GM21515 (cell line): ENCODE measurements at regions not wholly inside any gene's neighbourhood (a gene's known extent, or its start where the extent isn't known, plus 50 kb on each side); places are given as distances from the start of the nearest gene placed in this dataset.
"Not testable (repeated sequence)": the region's sequence is repeated elsewhere in the genome, so short reads cannot be mapped to it uniquely, and the experiment has no call there.

ENCODE experiments used
- ATAC-seq: cut with Tn5 transposase; IDR thresholded peaks from one replicate; pipeline ENCODE4 v1.9.1; 2021; ENCODE audit not compliant: unreplicated experiment

GRCh38 chr3:110646055-110646454 is 425.6 kb upstream of the NECTIN3 start:
- no peak for ATAC-seq

DNA sequence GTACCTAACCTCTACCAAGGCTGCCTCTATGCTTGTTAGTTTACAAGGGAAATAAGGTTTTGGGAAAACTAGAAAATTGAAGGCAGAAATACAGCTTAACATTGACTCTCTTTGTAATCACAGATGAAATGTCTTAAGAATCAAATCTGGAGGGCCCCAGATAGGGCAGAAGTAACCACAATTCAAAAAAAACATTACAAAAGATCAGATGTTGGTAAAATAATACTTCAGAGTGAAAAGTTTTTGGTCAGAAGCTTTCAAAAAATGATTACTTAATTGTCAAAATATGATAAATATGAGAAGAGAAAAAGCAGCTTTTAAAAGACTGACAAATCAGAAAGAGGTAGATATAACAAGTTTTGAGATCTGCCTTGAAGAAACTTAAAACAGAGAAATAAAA is 425.1 kb upstream of the NECTIN3 start:
- no peak for ATAC-seq

DNA sequence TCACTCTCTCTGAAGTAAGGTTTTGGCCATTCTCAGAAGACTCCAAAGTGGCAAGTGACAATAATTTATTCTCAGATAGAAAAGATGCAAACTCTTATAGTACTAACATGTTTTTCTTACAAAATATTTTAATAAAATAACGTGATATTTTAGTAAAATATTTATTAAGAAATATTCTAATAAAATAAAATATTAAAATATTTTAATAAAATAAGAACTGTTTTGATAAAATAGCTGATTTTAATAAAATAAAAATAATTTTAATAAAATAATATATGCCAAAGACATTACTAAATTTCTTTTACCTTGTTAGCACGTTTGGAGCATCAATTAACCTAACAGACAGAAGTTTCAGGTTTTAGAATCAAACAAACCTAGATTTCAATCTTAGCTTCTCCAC is 424.0 kb upstream of the NECTIN3 start:
- ATAC-seq, result no peak

DNA sequence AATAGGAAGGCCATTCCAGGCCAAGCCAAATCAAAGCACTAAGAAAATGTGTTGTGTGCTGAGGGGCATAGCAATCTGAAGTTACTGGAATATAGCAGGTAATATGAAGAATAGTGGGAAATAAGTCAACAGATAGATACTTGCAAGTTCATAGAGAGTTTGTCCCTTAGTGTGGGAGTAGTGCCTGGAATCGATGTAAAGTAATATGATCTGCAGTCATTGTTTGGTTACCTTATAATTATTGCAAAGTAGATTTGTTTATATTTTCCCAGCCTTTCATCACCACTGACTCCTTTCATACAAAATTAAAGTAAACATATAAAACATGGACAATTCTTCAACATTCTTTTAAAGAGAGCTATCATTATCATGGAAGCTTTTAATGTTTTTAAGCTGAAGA is 420.9 kb upstream of the NECTIN3 start:
- no peak for ATAC-seq

- no peak for ATAC-seq
These were observed 416.6 kb upstream of the NECTIN3 start for GRCh38 chr3:110654843-110655502.

DNA sequence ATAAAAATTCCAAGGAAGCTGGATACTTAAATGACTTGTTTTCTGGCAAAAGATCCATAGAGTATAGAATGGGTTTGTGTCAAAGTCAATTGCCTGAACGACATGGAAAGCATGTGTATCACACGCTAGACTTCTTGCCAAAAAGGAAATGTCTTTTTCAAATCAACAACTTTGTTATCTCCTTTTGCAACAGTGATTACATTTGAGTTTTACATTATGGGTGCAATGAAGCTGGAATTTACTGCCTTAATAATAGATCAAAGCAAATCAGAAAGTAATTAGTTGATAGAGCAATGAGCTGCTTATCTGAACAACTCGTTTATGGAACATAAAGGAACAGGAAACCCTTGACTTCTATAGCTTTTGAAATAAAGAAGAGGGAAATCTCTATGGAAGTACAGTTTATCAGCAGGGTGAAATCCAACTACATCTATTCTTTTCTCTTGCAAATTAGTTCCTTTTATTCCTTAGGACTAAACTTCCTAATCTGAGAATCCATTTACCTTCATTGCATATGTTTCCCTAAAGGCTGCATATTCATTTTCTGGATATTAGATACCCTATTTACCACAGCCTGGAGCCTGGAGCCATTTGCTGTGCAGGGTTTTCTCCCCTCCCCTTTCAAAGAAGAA is 415.1 kb upstream of the NECTIN3 start:
- no peak for ATAC-seq

- ATAC-seq, result no peak
These were observed 407.5 kb upstream of the NECTIN3 start for GRCh38 chr3:110664148-110664547.

GRCh38 chr3:110666495-110666894 is 405.1 kb upstream of the NECTIN3 start:
- ATAC-seq, result no peak

DNA sequence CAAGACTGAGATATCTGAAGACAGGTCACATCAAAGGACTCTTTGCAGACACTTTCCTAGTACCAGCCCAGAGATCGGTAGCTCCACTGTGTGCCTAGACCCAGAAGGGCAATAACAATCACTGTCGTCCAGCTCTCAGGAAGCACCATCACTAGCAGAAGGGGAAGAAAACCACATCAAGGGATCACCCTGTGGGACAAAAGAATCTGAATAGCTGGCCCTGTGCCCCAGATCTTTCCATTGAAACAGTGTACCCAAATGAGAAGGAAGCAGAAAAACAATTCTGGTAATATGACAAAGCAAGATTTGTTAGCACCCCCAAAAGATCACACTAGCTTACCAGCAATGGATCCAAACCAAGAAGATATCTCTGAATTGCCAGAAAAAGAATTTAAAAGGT is 404.4 kb upstream of the NECTIN3 start:
- ATAC-seq, result no peak

GRCh38 chr3:110670407-110670806 is 401.2 kb upstream of the NECTIN3 start:
- no peak for ATAC-seq

GRCh38 chr3:110677506-110677905 is 394.1 kb upstream of the NECTIN3 start:
- no peak for ATAC-seq

- no peak for ATAC-seq
These were observed 392.3 kb upstream of the NECTIN3 start for GRCh38 chr3:110679285-110679684.

GRCh38 chr3:110680450-110680849 is 391.2 kb upstream of the NECTIN3 start:
- ATAC-seq, result no peak

DNA sequence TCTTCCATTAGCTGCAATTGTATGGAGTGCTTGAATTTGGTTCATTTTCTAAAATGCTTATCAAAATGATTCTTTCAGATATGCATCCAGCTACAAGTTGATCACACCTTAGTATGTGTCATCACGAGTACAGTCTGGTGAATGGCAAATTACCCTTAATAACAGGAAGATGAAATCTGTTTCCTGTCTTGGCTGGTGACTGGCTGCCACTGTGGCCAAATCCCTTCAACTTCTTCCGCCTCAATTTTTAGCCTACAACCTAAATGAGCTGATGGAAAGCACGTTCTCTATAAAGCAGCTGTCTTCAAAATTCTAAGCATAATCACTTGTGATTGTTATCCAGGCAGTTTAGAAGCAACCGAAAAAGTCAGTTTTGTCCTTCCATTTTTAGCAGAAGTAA is 387.1 kb upstream of the NECTIN3 start:
- ATAC-seq, result no peak

- ATAC-seq, result no peak
These were observed 386.0 kb upstream of the NECTIN3 start for GRCh38 chr3:110685630-110686029.

- no peak for ATAC-seq
These were observed 384.9 kb upstream of the NECTIN3 start for GRCh38 chr3:110686701-110687100.

DNA sequence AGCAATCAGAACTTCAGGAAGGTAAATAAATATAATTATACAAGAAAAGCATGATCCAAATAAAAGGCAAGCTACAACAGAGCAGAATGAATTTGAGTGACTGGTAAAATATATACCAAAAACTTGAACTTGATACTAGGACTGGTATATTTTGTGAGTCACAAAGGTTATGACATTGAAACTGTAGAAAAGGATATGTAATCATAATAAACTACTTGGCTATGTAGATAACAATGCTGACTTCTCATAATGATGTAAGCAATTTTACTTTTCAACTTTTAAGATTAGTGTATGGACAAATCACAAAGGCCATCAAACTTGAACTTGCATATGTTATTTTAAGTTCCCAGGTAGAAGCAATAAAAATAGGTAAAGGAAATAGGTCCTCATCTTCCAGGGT is 384.5 kb upstream of the NECTIN3 start:
- no peak for ATAC-seq

DNA sequence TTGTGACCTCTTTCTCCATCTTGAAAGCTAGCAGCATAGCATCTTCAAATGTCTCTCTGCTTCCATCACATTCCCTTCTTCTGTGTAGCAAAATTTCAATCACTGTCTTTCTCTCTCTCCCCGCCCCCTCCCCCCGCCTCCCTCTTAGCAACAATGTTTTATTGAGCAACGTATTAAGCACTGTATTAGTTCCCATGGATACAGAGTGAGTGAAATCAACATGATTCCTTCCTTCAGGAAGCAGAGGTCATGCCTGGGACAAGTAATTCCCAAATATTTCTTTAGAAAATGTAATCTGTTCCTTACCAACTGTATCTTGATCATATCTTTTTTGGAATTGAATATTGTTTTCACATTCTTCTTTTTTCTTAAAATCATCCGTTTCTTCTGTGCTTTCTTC is 373.7 kb upstream of the NECTIN3 start:
- no peak for ATAC-seq

DNA sequence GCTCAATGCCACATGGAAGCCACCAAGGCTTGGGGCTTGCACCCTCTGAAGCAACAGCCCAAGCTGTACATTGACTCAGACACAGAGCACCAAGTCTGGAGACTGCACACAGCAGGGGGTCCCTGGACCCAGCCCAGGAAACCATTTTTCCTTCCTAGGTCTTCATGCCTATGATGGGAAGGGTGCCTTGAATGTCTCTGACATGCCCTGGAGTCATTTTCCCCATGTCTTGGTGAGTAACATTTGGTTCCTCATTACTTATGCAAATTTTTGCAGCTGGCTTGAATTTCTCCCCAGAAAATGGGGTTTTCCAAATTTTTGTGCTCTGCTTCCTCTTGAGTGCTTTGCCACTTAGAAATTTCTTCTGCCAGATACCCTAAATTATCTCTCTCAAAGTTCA is 367.3 kb upstream of the NECTIN3 start:
- ATAC-seq, result not testable (repeated sequence)

DNA sequence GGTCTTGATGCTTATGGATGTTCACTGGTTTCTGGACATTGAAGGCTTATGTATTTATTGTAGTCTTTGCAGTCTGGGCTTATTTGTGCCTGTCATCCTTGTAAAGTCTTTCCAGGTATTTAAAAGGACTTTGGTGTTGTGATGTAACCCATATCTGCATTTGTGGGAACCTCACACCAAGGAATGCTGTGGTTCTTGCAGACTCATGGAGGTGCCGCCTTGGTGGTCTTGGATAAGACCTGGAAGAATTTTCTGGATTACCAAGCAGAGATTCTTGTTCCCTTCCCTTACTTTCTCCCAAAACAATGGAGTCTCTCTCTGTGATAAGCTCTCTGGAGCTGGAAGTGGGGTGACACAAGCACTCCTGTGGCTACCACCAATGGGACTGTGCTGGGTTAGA is 363.5 kb upstream of the NECTIN3 start:
- no peak for ATAC-seq

- ATAC-seq, result no peak
These were observed 361.5 kb upstream of the NECTIN3 start for GRCh38 chr3:110710156-110710555.

DNA sequence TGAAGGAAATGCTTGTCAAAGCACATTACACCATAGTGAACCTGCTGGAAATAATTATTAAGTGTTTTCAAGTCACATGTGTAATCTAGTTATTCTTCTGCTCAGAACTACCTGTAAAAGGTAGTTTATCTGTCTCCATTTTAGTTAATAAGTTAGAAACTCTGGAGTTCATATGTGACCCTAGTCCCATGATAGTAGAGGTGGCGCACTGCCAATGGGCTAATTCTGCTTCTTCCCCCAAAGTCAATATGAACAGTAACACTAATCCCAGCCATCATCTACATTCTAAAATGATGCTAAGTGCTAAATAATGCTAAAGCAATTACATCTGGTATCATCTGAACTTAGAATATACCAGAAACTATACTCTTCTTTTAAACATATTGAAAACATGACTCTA is 361.0 kb upstream of the NECTIN3 start:
- no peak for ATAC-seq
